HUES48 (cell line): ENCODE measurements at regions not wholly inside any gene's neighbourhood (a gene's known extent, or its start where the extent isn't known, plus 50 kb on each side); places are given as distances from the start of the nearest gene placed in this dataset.
"Not testable (repeated sequence)": the region's sequence is repeated elsewhere in the genome, so short reads cannot be mapped to it uniquely, and the experiment has no call there.

ENCODE experiments used
- H3K27ac ChIP-seq: one replicate; pipeline ENCODE4 v1.7.0; 2013; ENCODE audit warnings: low read depth, low read length, inconsistent platforms
- H3K27me3 ChIP-seq: 2 replicates; pipeline ENCODE4 v1.6.1; 2013; ENCODE audit warnings: mild to moderate bottlenecking, low read length; ENCODE audit not compliant: control insufficient read depth, insufficient read depth
- H3K36me3 ChIP-seq: 2 replicates; pipeline ENCODE4 v1.6.1; 2013; ENCODE audit warnings: low read length; ENCODE audit not compliant: control insufficient read depth, insufficient read depth
- H3K4me1 ChIP-seq: 2 replicates; pipeline ENCODE4 v1.6.1; 2013; ENCODE audit warnings: mild to moderate bottlenecking, low read length; ENCODE audit not compliant: control insufficient read depth, insufficient read depth
- H3K4me3 ChIP-seq: 2 replicates; pipeline ENCODE4 v1.5.1; 2013; ENCODE audit warnings: mild to moderate bottlenecking, low read depth, low read length
- H3K9ac ChIP-seq: 2 replicates; pipeline ENCODE4 v1.6.1; 2013; ENCODE audit warnings: mild to moderate bottlenecking, low read depth, low read length, moderate library complexity
- H3K9me3 ChIP-seq: 2 replicates; pipeline ENCODE4 v1.6.1; 2013; ENCODE audit warnings: low read length; ENCODE audit not compliant: control insufficient read depth, insufficient read depth

GRCh38 chr6:86423571-86423970 lies 513.8 kb upstream of the HTR1E start:
- no peak overlapping the region for H3K9ac ChIP-seq
- no peaks in the 10 kb centered on the region for H3K4me1 ChIP-seq
- H3K27ac ChIP-seq, result no peak overlapping the region
- no peaks in the 10 kb centered on the region for H3K27me3 ChIP-seq
- H3K4me3 ChIP-seq, result no peak overlapping the region
- no peaks in the 10 kb centered on the region for H3K36me3 ChIP-seq
- H3K9me3 ChIP-seq, result no peaks in the 10 kb centered on the region

- Histone ChIP-seq H3K36me3 (no peaks in the 10 kb centered on the region), H3K4me3 (no peak overlapping the region), H3K4me1 (no peaks in the 10 kb centered on the region), H3K27me3 (no peaks in the 10 kb centered on the region), H3K27ac (no peak overlapping the region), H3K9ac (no peak overlapping the region), H3K9me3 (no peaks in the 10 kb centered on the region; the same call in 1 of the 2 replicates)
Observed at GRCh38 chr6:86412057-86412456, 525.3 kb upstream of the HTR1E start.

- Histone ChIP-seq H3K36me3 (no peaks in the 10 kb centered on the region), H3K9me3 (no peaks in the 10 kb centered on the region; the same call in 1 of the 2 replicates), H3K27ac (no peak overlapping the region), H3K27me3 (no peaks in the 10 kb centered on the region), H3K4me3 (no peak overlapping the region), H3K9ac (no peak overlapping the region), H3K4me1 (no peaks in the 10 kb centered on the region)
Observed at GRCh38 chr6:86407128-86407527, 530.2 kb upstream of the HTR1E start.

GRCh38 chr6:86392850-86393249 lies 544.5 kb upstream of the HTR1E start:
- not testable (repeated sequence) for H3K4me3 ChIP-seq, H3K9ac ChIP-seq, H3K27ac ChIP-seq, H3K36me3 ChIP-seq, H3K4me1 ChIP-seq, H3K27me3 ChIP-seq
- peaks cover 21% of the 10 kb centered on the region for H3K9me3 ChIP-seq

GRCh38 chr6:86380571-86381125 lies 556.7 kb upstream of the HTR1E start:
- Histone ChIP-seq H3K4me1 (no peaks in the 10 kb centered on the region; the same call in 1 of the 2 replicates), H3K27me3 (no peaks in the 10 kb centered on the region), H3K9ac (no peak overlapping the region), H3K36me3 (no peaks in the 10 kb centered on the region), H3K9me3 (peaks cover 1% of the 10 kb centered on the region; the same call in 1 of the 2 replicates), H3K27ac (no peak overlapping the region), H3K4me3 (no peak overlapping the region)

GRCh38 chr6:86357877-86358276 lies 579.5 kb upstream of the HTR1E start:
- Histone ChIP-seq H3K4me3 (no peak overlapping the region), H3K9me3 (no peaks in the 10 kb centered on the region), H3K4me1 (0 out of 2 replicates have a peak, but pooled peaks cover 4% of the 10 kb centered on the region), H3K36me3 (no peaks in the 10 kb centered on the region), H3K9ac (no peak overlapping the region), H3K27me3 (no peaks in the 10 kb centered on the region), H3K27ac (no peak overlapping the region)

- no peaks in the 10 kb centered on the region for H3K36me3 ChIP-seq
- H3K4me3 ChIP-seq, result no peak overlapping the region
- H3K27ac ChIP-seq, result no peak overlapping the region
- H3K4me1 ChIP-seq, result 0 out of 2 replicates have a peak, but pooled peaks cover 4% of the 10 kb centered on the region
- no peaks in the 10 kb centered on the region for H3K27me3 ChIP-seq
- no peaks in the 10 kb centered on the region for H3K9me3 ChIP-seq
- H3K9ac ChIP-seq, result no peak overlapping the region
Observed at GRCh38 chr6:86355271-86355670, 582.1 kb upstream of the HTR1E start.

- Histone ChIP-seq H3K36me3 (no peaks in the 10 kb centered on the region), H3K27me3 (no peaks in the 10 kb centered on the region)
Observed at GRCh38 chr6:86331919-86332318, 605.4 kb upstream of the HTR1E start.

GRCh38 chr6:86331265-86331840 lies 606.0 kb upstream of the HTR1E start:
- H3K4me3 ChIP-seq, result no peak overlapping the region

More at GRCh38 chr6:86331919-86332318, 605.4 kb upstream of the HTR1E start:
- Histone ChIP-seq H3K4me3 (no peak overlapping the region), H3K9ac (no peak overlapping the region), H3K4me1 (peaks cover 6% of the 10 kb centered on the region; the same call in 1 of the 2 replicates), H3K27ac (no peak overlapping the region), H3K9me3 (no peaks in the 10 kb centered on the region)

GRCh38 chr6:86306210-86306609 lies 631.1 kb upstream of the HTR1E start:
- no peak overlapping the region for H3K4me3 ChIP-seq
- H3K36me3 ChIP-seq, result no peaks in the 10 kb centered on the region
- no peaks in the 10 kb centered on the region for H3K4me1 ChIP-seq
- H3K9me3 ChIP-seq, result peaks cover 3% of the 10 kb centered on the region; the same call in 1 of the 2 replicates
- H3K27ac ChIP-seq, result no peak overlapping the region
- no peak overlapping the region for H3K9ac ChIP-seq
- H3K27me3 ChIP-seq, result no peaks in the 10 kb centered on the region

More at GRCh38 chr6:86331265-86331840, 606.0 kb upstream of the HTR1E start:
- Histone ChIP-seq H3K36me3 (no peaks in the 10 kb centered on the region), H3K4me1 (peaks cover 6% of the 10 kb centered on the region; the same call in 1 of the 2 replicates), H3K27me3 (no peaks in the 10 kb centered on the region), H3K9me3 (no peaks in the 10 kb centered on the region), H3K27ac (no peak overlapping the region), H3K9ac (no peak overlapping the region)

GRCh38 chr6:86285876-86286275 lies 643.2 kb upstream of the SYNCRIP start:
- Histone ChIP-seq H3K36me3 (no peaks in the 10 kb centered on the region), H3K4me3 (no peak overlapping the region), H3K4me1 (no peaks in the 10 kb centered on the region), H3K27ac (no peak overlapping the region), H3K9ac (no peak overlapping the region), H3K9me3 (peaks cover 18% of the 10 kb centered on the region), H3K27me3 (no peaks in the 10 kb centered on the region)
